Inflammatory macrophage treated with lipopolysaccharide for 4 hours (primary cell): ENCODE measurements at regions not wholly inside any gene's neighbourhood (a gene's known extent, or its start where the extent isn't known, plus 50 kb on each side); places are given as distances from the start of the nearest gene placed in this dataset.
"Not testable (repeated sequence)": the region's sequence is repeated elsewhere in the genome, so short reads cannot be mapped to it uniquely, and the experiment has no call there.

Experiments used
- DNase-seq: peaks from one replicate; pipeline ENCODE4 v3.0.0-alpha.2; 2020

DNA sequence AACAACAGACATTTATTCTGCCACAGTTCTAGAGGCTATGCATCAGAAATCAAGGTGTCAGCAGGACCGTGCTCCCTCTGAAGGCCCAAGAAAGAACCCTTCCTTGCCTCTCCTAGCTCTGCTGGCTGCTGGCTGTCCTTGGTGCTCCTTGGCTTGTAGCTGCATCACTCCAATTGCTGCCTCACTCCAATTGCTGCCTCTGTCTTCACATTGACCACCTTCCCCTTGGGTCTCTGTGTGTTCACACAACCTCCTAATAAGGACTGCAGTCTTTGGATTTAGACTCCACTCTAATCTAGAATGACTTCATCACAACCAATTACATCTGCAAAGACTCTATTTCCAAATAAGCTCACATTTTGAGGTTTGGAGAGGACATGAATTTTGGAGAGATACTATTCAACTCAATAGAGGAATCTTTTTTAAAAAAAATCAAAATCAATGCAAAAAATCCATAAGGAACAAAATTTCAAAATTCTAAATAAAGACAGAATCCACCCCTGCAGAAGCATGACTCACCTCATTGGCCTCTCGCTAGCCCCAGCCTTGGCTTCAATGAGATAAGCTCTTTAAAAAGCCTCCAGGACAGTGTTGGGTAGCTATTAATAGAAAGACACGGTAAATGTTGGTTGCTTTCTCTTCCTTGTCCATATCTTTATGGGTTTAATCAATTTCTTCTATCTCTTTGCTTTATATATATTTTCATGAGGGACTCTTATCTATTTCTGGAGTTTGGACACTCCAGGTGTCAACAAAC lies 267.6 kb upstream of the MGAT5 start:
- DNase-seq = no peak

DNA sequence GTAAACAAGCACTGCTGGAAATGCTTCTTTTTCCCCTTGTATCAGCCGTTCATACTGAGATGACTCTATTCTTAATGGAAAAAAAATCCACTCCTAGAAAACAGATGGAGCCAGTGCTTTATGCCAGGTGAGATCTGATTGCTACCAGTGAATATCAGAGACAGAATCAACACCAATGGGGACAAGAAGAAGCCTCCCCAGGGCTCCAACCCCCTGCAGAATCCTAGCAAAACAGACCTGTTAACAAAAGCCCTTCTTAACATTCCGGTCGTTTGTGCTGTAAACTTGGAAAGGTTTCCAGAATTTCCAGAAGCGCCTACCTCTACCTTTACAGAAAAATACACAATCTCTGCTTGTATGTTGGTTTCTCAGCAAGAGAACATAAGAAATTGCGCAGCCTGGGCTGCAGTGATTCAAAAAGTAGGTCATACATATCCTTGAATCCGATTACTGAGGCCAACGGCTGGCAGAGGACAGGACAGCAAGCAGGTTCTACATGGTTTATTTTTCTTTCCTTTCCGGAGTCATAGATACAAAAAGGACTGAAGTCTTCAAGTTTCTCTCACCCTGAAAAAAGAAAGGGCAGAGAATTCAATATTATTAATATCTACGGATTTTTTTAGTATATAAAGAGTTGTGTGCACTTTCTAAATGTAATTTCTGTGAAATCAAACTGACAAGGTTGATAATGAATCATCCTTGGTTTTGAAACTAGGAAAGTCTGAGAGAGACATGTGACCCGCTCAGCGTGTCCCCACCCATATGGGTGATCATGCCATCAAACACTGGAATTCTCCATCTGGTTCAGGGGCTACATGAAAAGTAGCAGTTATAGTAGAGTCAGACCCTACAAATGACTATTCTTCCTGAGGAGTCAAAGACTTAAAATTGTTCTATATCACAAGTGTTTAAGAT lies 266.7 kb upstream of the MGAT5 start:
- no peak for DNase-seq

DNA sequence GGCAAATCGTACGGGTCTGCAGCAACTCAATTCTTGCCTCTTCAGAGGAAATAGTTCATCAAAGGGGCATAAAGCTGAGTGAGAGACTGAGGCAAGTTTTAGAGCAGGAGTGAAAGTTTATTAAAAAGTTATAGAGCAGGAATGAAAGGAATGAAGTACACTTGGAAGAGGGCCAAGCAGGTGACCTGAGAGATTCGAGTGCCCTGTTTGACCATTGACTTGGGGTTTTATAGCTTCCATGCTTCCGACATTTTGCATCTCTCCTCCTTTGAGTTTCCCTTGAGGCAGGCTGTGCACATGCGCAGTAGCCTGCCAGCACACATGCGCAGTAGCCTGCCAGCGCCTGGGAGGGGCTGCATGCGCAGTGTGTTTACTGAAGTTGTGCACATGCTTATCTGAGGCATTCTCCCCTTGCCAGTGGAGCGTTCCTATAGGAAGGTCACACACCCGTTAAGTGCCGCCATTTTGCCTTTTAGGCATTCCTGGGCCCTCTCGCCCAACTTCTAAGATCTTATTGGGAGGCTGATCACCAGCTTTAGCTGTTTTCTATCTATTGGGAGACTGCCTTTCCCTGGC lies 265.5 kb upstream of the MGAT5 start:
- no peak for DNase-seq

DNA sequence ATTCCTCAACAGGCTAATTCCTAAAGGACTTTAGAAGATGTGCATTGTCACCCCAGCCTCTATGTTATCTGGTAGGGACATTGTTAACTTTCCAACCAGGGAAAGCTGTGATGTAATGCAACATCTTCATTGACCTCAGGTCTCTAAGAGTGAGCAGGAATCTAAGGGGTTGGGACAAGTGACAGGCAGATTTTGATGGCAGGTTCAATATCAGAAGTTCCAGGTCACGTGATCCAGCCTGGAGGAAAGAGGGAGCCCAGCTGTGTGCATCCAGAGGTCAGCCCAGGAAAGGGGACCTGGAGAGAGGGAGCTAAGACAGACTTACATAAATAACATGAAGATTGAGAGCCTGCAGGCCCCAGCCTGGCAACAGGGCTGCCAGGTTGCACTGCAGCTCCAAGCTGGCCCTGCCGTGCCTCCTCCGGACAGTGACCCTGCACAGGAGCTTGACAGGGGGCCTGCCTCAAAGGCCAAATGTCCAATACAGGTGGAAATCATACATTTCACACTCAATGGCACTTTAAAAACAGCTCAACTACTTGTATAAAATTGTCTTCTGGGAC lies 262.2 kb upstream of the MGAT5 start:
- no peak for DNase-seq

DNA sequence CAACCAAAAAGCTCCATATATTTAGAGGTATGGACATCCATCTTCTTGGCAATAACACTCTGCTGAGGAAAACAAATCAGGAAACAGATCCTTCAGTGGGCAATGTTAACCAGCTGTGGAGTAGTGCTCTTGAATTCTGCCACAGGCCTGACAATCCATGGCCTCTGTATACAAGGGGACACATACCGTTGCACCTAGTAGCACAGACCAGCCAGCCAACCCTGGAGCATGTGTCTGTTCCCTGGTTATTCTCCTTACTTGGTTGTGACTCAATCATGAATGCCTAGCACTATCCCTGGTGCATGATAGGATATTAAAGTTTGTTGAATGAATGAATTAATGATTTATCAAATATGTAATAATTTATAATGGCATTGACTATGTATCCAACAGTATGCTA lies 261.4 kb upstream of the MGAT5 start:
- DNase-seq = no peak

DNA sequence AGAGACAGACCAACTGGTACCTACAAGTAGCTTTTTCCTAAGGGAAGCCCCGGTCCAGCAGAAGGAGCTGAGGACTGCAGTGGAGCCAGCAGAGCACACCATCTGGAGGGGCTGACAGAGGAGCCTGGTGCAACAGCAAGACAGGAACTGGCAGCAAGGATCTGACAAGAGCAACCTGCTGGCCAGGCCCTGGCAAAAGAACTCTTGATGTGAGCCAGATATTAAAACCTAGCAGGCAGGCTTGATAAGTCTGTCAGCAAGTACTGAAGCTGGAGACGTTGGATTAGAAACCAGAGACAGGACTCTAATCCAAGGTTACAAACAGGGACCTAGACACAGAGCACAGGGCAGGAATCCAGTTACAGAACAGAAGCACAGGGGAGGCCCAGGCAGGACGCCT lies 260.7 kb upstream of the MGAT5 start:
- DNase-seq = no peak

DNA sequence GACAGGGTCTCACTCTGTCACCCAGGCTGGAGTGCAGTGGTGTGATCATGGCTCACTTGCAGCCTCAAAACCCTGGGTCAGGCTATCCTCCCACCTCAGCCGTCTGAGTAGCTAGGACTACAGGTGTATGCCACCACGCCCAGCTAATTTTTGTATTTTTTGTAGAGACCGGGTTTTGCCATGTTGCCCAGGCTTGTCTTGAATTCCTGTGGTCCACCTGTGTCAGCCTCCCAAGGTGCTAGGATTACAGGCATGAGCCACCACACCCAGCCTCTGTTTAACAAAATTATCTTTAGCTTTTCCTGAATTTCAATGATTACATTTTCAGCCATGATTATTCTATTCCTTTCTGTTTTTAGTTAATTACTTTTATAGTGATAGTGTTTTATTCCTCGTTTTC lies 255.1 kb upstream of the MGAT5 start:
- DNase-seq = not testable (repeated sequence)

DNA sequence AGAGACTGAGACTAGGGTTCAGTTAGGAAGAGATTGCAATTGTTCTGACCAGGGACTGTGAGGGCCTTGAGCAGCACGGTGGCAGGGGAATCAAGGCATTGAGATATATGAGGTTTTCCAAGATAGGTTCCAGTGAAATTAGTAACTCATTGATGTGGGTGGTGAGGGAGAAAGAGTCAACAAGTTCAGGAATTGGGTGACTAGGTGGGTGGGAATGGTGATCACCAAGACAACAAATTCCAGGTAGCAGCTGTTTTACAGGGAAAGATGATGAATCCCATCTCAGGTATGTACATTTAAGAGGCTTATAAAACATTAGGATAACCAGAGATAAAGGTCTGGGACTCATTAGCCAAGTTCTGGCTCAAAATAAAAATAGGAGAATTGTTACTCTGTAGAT lies 251.5 kb upstream of the MGAT5 start:
- DNase-seq = no peak

DNA sequence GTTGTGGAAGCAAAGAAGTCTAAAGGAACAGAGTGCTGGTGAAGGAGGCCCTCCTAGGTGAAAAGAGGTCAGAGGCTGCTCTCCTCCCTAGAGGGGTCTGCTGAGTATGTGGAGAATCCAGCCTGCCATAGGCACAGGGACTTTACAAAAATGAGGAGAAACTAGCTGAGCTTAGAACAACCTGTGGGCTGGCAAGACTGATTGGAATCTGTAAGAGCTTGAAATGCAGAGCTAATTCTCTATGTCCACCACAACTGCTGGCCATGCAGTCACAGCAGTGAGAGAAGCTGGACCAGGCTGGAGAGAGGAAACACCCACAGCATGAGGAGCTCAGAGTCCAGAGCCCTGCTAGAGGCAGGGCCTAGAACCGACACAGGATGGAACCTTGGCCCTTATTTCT lies 251.0 kb upstream of the MGAT5 start:
- DNase-seq = no peak

DNA sequence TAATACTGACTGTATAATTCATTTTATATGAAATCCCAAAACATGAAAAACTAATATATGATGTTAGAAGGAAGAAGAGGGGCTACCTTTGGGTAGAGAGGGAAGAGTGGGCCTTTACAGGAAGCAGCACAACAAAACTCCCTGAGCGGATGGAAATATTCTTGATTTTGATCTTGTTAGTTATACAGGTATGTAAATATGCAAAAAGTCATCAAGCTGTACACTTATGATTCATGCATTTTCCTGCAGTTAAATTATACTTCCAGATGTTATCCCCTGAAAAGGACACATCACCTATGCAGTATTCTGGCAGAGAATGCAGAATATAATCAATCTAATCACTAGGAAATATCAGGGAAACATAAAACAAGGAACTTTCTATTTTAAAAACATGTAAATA lies 249.4 kb upstream of the MGAT5 start:
- DNase-seq = no peak

DNA sequence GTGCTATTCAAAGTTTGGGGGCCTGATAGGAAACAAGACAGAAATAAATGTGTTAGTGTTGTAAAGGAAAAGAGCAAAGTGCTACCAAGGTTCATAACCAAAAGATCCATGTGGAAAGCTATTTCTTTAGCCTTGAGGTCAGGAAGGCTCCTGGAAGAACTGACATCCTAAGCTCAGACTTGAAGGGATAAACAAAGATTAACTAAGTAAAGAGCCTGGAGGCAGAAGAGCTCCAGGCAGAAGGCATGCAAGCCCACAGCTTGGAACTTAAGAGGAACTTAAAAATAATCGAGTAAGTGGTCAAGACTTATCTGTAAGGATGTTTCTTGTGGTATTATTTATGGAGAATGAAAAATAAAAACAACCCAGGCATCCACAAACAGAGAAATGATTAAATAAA lies 245.0 kb upstream of the MGAT5 start:
- DNase-seq = no peak

DNA sequence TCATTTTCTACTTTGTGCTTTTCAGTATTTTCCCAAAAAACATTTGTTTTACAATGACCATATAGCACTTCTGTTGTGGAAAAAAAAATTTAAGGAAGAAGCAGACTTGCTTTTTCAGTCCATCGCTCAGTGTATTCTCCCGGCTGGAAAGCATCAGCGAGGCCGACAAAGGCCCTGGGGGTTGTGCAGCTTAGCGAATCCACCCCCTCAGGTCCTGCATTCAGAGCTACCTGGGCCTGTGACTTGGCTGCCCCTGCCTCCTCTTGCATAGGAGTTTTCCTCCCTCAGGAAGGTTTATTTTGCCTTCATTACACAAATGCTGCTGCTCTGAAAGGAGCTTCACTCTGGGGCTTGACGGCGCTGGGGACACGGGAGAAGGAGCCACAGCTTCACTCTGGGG lies 244.4 kb upstream of the MGAT5 start:
- DNase-seq = no peak

DNA sequence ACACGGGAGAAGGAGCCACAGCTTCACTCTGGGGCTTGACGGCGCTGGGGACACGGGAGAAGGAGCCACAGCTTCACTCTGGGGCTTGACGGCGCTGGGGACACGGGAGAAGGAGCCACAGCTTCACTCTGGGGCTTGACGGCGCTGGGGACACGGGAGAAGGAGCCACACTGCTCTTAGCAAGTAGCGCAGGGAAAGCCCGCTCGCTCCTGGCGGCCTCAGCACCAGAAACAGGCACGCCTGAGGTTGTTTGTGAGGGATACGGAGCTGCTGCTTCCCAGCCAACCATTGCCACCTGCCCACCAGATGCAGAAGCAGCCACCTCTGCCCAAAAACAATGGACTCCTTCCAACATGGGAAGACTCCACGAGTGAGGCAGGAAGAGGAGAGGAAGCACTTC lies 244.0 kb upstream of the MGAT5 start:
- DNase-seq = not testable (repeated sequence)

DNA sequence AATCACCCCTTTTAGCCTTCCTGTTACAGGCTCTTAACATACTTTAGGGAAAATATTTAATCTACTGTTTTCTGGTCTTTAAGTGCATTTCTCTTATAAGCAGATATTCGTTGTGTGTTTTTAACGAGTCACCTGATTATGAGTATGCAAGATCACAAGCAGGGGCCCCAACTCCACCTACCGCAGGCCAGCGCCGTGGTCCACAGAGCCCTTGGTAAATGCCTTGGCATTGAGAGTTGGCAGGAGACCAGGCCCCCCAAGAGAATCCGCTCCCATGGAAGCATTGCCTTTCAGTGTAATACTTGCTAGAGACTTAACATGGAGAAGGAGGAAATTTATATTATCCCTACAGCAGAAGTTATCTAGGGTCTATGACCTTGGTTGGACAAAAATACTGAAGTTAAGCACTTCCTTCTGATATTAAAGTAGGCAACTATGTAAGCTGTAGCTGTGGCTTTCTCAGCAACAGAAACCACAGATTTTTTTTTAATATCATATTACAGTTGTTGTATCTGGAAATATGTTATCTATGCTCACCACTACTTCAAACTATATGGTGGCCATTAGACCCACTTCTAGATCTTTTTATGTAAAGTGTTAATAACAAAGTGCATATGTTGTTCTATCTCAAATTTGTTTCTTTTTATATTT lies 241.8 kb upstream of the MGAT5 start:
- no peak for DNase-seq

DNA sequence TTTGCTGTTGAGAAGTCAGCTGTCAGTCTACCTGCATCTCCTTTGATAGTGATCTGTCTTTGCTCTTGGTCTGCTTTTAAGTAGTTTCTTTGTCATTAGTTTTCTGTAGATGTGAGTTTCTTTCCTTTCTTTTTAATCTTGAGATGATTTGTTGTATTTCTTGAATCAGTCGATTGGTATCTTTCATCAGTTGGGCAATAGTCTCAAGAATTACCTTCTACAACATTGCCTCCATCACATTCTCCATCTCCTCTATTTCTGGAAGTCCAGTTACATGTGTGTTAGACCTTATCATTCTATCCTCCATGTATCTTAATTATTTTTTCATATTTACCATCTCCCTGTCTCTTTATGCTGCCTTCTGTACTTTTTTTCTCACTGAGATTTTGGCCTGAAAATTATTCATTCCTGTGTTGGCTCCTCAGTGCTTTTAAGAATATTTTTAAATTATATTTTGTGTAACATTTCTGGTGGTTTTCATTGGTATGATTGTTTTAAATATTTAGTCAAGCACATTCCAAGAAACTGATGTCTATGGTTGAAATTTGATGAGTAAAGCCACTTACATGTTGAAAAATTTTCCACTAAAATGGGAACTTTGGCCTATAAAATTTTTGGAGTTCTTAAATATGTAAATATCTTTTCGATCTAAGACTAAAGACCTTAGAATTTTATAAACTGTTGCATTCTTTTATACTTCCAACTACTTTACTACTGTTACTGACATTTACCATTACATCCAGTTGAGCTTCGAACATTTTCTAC lies 239.5 kb upstream of the MGAT5 start:
- no peak for DNase-seq

DNA sequence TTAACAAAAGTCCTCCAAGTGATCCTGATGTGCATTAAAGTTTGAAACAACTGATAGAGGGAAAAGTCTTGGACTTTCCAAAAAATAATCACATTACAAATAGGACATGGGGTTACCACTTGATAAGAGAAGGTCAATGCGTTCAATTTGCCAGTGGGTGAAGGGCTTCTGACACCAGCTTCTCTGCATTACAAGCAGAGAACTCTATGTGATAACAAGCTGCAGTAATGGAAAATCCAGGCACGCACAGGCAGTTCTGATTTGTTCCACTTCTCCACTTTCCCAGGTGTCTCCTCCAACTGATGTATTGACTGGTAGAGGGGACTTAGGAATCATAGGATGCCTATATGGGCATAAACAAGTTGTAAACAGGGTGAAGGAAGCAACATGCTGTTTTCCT lies 234.0 kb upstream of the MGAT5 start:
- DNase-seq = no peak

DNA sequence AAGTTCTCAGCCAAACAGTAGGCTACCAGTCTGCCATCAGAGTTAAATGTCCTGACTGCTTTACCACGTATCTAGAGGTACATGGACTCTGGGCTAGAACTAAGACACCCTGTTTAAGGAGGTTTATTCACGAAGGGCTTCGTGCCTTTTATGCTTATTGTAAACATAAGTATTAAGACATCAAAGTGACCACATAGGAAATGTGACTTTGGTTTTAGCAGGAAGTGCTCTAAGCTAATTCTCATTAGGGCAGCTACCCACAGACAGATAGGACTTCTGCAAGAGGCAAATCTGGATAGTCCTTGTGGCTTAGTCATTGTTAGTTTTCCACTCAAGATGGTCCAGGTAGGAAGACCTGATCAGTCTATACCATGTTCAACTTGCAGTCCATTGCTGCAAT lies 233.3 kb upstream of the MGAT5 start:
- DNase-seq = peak; percentile 8

DNA sequence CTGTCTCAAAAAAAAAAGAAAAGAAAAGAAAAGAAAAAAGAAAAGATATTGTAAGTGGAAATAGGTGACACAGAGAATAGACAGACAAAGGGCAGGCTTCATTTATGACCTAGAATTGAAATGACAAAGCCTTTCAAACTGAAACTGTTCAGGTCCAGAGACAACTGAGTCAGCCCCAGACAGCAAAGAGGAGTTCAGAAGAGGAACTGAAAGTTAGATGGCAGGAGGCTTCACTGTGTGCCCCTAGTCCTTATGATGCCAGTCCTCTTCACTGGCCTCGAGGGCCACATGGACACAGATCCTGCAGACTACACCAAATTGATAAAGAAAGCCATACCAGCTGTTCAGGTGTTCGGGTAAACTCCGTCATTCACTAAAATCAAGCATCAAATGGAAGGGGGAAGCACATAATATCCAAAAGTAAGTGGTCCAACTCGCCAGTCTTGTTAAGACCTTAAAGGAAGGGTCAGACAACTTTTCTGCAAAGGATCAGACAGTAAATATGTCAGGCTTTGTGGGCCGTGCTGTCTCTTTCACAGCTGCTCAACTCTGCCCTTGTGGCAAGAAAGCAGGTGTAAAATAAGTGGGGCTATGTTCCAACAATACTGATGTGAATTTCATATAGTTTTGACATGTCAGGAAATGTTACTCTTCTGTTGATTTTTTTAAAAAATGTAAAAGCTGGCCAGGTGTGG lies 231.9 kb upstream of the MGAT5 start:
- DNase-seq = peak; percentile 41

DNA sequence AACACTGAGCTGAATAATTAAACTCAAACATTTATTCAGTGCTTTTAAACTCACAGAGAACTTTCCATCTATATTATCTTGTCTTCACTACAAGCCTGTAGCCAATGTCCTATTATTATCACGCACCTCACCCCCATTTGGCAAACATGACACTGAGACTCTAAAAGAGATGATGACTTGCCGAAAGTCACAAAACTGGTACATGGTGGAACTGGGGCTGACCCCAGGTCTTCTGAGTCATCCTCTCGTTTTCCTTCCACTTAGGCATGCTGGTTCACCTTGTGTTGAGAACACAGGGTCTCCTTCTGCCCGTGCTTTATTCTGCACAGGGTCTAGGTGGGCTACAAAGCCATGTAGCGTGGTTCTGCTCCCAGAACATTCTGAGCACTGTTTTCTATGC lies 230.0 kb upstream of the MGAT5 start:
- no peak for DNase-seq

DNA sequence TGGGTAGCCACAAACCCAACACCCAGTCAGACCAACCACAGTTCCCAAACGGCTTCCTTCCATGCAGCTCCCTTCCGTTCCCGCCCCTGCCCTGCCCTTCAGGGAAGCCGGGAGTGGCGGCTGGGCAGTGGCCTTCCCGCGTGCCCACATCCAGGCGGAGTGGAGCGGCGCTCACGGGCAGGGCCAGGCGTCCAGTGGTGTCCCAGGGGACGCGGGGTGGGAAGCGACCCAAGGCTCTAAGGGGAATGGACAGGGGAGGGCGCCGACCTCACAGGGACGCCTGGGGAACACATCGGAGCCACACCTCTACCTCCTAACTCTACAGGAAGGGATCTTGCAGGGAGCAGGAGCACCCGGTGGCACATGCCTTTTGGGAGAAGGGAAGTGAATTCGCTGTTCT lies 225.9 kb upstream of the MGAT5 start:
- no peak for DNase-seq

DNA sequence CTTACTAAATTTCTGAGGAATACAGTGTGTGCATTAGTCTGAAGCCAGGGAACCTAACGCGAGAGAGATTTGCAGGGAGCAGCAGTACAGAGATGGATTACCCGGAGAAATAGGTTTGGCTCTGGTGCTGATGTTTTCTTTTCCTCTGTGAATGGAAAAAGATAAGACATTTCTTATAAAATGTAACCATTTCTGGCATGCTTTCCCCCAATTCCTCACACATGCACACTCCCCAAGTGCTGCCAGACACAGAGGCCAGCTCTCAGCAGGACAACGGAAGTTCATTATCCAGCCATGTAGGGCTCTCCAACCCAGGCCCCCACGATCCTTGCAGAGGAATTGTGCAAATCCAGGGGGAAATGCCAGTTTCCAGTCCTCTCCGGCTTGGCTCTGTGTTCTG lies 224.5 kb upstream of the MGAT5 start:
- no peak for DNase-seq

DNA sequence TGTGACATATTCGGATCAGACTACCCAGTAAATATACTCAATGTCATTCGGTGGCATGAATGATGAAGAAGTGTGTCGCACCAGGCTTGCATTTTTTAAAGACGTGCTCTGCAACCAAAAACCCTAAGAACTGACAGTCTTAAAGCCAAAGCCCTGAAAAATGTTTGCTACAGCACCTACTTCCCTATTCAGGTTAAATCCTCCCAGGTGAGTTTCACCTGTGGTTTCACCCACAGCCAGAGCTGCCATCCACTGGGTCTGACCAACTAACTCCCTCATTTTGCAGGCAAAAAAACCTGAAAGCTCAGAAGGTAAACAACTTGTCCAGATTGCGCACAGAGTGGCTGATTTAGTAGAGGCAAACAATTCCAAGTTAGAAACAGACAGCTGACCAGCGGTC lies 222.3 kb upstream of the MGAT5 start:
- no peak for DNase-seq
